Sigmoid colon (tissue), 6 donors: ENCODE measurements at regions not wholly inside any gene's neighbourhood (a gene's known extent, or its start where the extent isn't known, plus 50 kb on each side); places are given as distances from the start of the nearest gene placed in this dataset.

Experiments used
- DNase-seq: peaks from one replicate; pipeline ENCODE4 v3.0.0-alpha.2; 2019
- H3K27ac ChIP-seq, 4 donors: fragments of 200-600 bp; sonication (generic); one replicate each; pipeline ENCODE4 v1.5.1; 2016 to 2019; ENCODE audit warnings: mild to moderate bottlenecking in 1 of 4
- H3K27me3 ChIP-seq, 3 donors: fragments of 200-600 bp; sonication (generic); one replicate each; pipeline ENCODE4 v1.5.1; 2019; ENCODE audit warnings: mild to moderate bottlenecking in 1 of 3
- H3K36me3 ChIP-seq, 4 donors: fragments of 200-600 bp; sonication (generic); one replicate each; pipeline ENCODE4 v1.5.1; 2016 to 2019
- H3K4me1 ChIP-seq, 4 donors: fragments of 200-600 bp; sonication (generic); one replicate each; pipeline ENCODE4 v1.5.1; 2017 to 2019
- H3K4me3 ChIP-seq, 4 donors: fragments of 200-600 bp; sonication (generic); one replicate each; pipeline ENCODE4 v1.5.1; 2017 to 2019; ENCODE audit warnings: mild to moderate bottlenecking in 2 of 4, moderate library complexity in 1 of 4
- H3K9me3 ChIP-seq, 4 donors: fragments of 200-600 bp in 3 of 4; sonication (generic) in 3 of 4; one replicate each; pipeline versions ENCODE4 v1.5.1 to v1.6.1; 2013 to 2019
- CTCF ChIP-seq, 4 experiments: fragments of 450-650 bp in 3 of 4; fragments of 200-600 bp in 1 of 4; IDR thresholded peaks; one replicate each; pipeline ENCODE4 v1.5.1; 2016 to 2019; ENCODE audit warnings: antibody characterized with exemption in 4 of 4, mild to moderate bottlenecking in 3 of 4, moderate library complexity in 2 of 4
- EP300 ChIP-seq, 4 donors: sonication (generic); formaldehyde crosslinking; IDR thresholded peaks; one replicate each; pipeline ENCODE4 v1.6.1; 2017; ENCODE audit warnings: antibody characterized with exemption in 4 of 4
- POLR2A ChIP-seq, 2 donors: fragments of 450-650 bp; IDR thresholded peaks; one replicate each; pipeline ENCODE4 v1.6.1; 2016; ENCODE audit warnings: antibody characterized with exemption in 2 of 2, mild to moderate bottlenecking in 2 of 2, moderate library complexity in 2 of 2
- POLR2AphosphoS5 ChIP-seq, 4 donors: sonication (generic); formaldehyde crosslinking; IDR thresholded peaks; one replicate each; pipeline ENCODE4 v1.6.1; 2017; ENCODE audit warnings: antibody characterized with exemption in 4 of 4
- WGBS, 2 donors: extraction: QIAGEN DNeasy Blood & Tissue Kit; methylation state at CpG; one replicate each; pipeline ENCODE4 v1.1.7; 2013; 5-methylcytosine and 5-hydroxymethylcytosine counted together
- intact Hi-C: fragments of 100-400 bp; cut with DNase I; formaldehyde crosslinking; loops from one replicate; pipeline ENCODE4 v1.15.1; 2023
- donor health status: healthy with polysubstance abuse.
- donor health status: healthy.

GRCh38 chr9:23160491-23160890 is 665.5 kb downstream of the ELAVL2 start:
- H3K4me1 ChIP-seq: no peaks in the 10 kb centered on the region
- H3K36me3 ChIP-seq: no peaks in the 10 kb centered on the region
- WGBS, 2 donors: 86 to 88% methylated on average over 2 of the region's 2 CpGs
- H3K9me3 ChIP-seq: peaks cover 0 to 3% (median 0%) of the 10 kb centered on the region in 4 donors
- DNase-seq: no peak
- TF ChIP-seq CTCF (IDR thresholded peaks at IDR 0.05) (no peak), POLR2AphosphoS5 (IDR thresholded peaks at IDR 0.05) (no peak), EP300 (IDR thresholded peaks at IDR 0.05) (no peak), POLR2A (IDR thresholded peaks at IDR 0.05) (no peak)
- H3K27ac ChIP-seq: no peak overlapping the region
- no peak overlapping the region for H3K4me3 ChIP-seq
- intact Hi-C loops: no loop called here
- no peaks in the 10 kb centered on the region for H3K27me3 ChIP-seq

GRCh38 chr9:23160952-23161469 is 665.0 kb downstream of the ELAVL2 start:
- intact Hi-C loops: no loop called here
- 82 to 89% methylated on average over 1 of the region's 1 CpG for WGBS, 2 donors
- H3K36me3 ChIP-seq: no peaks in the 10 kb centered on the region
- H3K4me3 ChIP-seq: no peak overlapping the region
- no peak for TF ChIP-seq EP300 (IDR thresholded peaks at IDR 0.05)
- no peak for TF ChIP-seq CTCF (IDR thresholded peaks at IDR 0.05)
- no peak for TF ChIP-seq POLR2AphosphoS5 (IDR thresholded peaks at IDR 0.05)
- TF ChIP-seq POLR2A (IDR thresholded peaks at IDR 0.05): no peak
- no peaks in the 10 kb centered on the region for H3K4me1 ChIP-seq
- no peaks in the 10 kb centered on the region for H3K27me3 ChIP-seq
- no peak for DNase-seq
- no peak overlapping the region for H3K27ac ChIP-seq
- H3K9me3 ChIP-seq: peaks cover 0 to 3% (median 0%) of the 10 kb centered on the region in 4 donors

- no peak for DNase-seq
- Histone ChIP-seq H3K27ac (no peak overlapping the region), H3K27me3 (no peaks in the 10 kb centered on the region), H3K36me3 (no peaks in the 10 kb centered on the region), H3K4me3 (no peak overlapping the region), H3K4me1 (no peaks in the 10 kb centered on the region), H3K9me3 (peaks cover 0 to 3% (median 0%) of the 10 kb centered on the region in 4 donors)
- no peak for TF ChIP-seq CTCF (IDR thresholded peaks at IDR 0.05)
- TF ChIP-seq POLR2A (IDR thresholded peaks at IDR 0.05): no peak
- no peak for TF ChIP-seq POLR2AphosphoS5 (IDR thresholded peaks at IDR 0.05)
- TF ChIP-seq EP300 (IDR thresholded peaks at IDR 0.05): no peak
- intact Hi-C loops: no loop called here
- WGBS, 2 donors: 94 to 95% methylated on average over 3 of the region's 3 CpGs
These were observed 663.3 kb downstream of the ELAVL2 start for GRCh38 chr9:23162789-23163188.

- no peaks in the 10 kb centered on the region for H3K36me3 ChIP-seq
- no peaks in the 10 kb centered on the region for H3K4me1 ChIP-seq
- H3K9me3 ChIP-seq: no peaks in the 10 kb centered on the region
- H3K27me3 ChIP-seq: no peaks in the 10 kb centered on the region
- intact Hi-C loops: no loop called here
- H3K4me3 ChIP-seq: no peak overlapping the region
- TF ChIP-seq POLR2A (IDR thresholded peaks at IDR 0.05) (no peak), CTCF (IDR thresholded peaks at IDR 0.05) (no peak), POLR2AphosphoS5 (IDR thresholded peaks at IDR 0.05) (no peak), EP300 (IDR thresholded peaks at IDR 0.05) (no peak)
- H3K27ac ChIP-seq: no peak overlapping the region
- DNase-seq: no peak
These were observed 654.6 kb downstream of the ELAVL2 start for GRCh38 chr9:23171479-23171878.

- no peak overlapping the region for H3K4me3 ChIP-seq
- no peaks in the 10 kb centered on the region for H3K4me1 ChIP-seq
- 84% methylated on average over 4 of the region's 4 CpGs for WGBS, 2 donors
- no peaks in the 10 kb centered on the region for H3K36me3 ChIP-seq
- intact Hi-C loops: no loop called here
- DNase-seq: no peak
- TF ChIP-seq CTCF (IDR thresholded peaks at IDR 0.05): no peak
- TF ChIP-seq EP300 (IDR thresholded peaks at IDR 0.05): no peak
- no peak for TF ChIP-seq POLR2AphosphoS5 (IDR thresholded peaks at IDR 0.05)
- no peak for TF ChIP-seq POLR2A (IDR thresholded peaks at IDR 0.05)
- no peaks in the 10 kb centered on the region for H3K27me3 ChIP-seq
- H3K9me3 ChIP-seq: no peaks in the 10 kb centered on the region
- H3K27ac ChIP-seq: no peak overlapping the region
These were observed 653.8 kb downstream of the ELAVL2 start for GRCh38 chr9:23172206-23172605.
